Large intestine (tissue), 3 donors: ENCODE measurements at regions not wholly inside any gene's neighbourhood (a gene's known extent, or its start where the extent isn't known, plus 50 kb on each side); places are given as distances from the start of the nearest gene placed in this dataset.
A peak's percentile ranks its signal among the peaks of the same experiment; 100 is the strongest.

Experiments used
- DNase-seq, 2 donors: peaks; one replicate each; pipeline versions ENCODE4 v3.0.0 to v3.0.0-alpha.2; 2013
- H3K27ac ChIP-seq: one replicate; pipeline ENCODE4 v1.5.1; 2013; ENCODE audit warnings: low read length
- H3K27me3 ChIP-seq: 2 replicates; pipeline ENCODE4 v1.6.1; 2013; ENCODE audit warnings: low read length; ENCODE audit not compliant: control insufficient read depth, insufficient read depth
- H3K36me3 ChIP-seq: 2 replicates; pipeline ENCODE4 v1.6.1; 2013; ENCODE audit warnings: low read length; ENCODE audit not compliant: control insufficient read depth, insufficient read depth
- H3K4me1 ChIP-seq: one replicate; pipeline ENCODE4 v1.6.1; 2013; ENCODE audit warnings: low read length; ENCODE audit not compliant: control insufficient read depth, insufficient read depth
- H3K4me3 ChIP-seq: one replicate; pipeline ENCODE4 v1.5.1; 2013; ENCODE audit warnings: low read length
- H3K9me3 ChIP-seq: one replicate; pipeline ENCODE4 v1.6.1; 2013; ENCODE audit warnings: mild to moderate bottlenecking, low read depth, low read length, moderate library complexity; ENCODE audit not compliant: control insufficient read depth
- WGBS: methylation state at CpG from one replicate; pipeline ENCODE4 v1.1.5; 2013; ENCODE audit warnings: low lambda C conversion rate; ENCODE audit not compliant: insufficient coverage; 5-methylcytosine and 5-hydroxymethylcytosine counted together

- H3K27ac ChIP-seq: no peak overlapping the region
- H3K9me3 ChIP-seq: peaks cover 3% of the 10 kb centered on the region
- no peak for DNase-seq
- no peak overlapping the region for H3K4me3 ChIP-seq
- no peaks in the 10 kb centered on the region for H3K27me3 ChIP-seq
- H3K4me1 ChIP-seq: no peaks in the 10 kb centered on the region
- no peaks in the 10 kb centered on the region for H3K36me3 ChIP-seq
- WGBS: no CpG with 5 or more reads among the region's 21 CpGs
These were observed 183.1 kb upstream of the IER5L start for GRCh38 chr9:129361196-129361595.

- Histone ChIP-seq H3K27me3 (no peaks in the 10 kb centered on the region), H3K4me3 (no peak overlapping the region), H3K9me3 (peaks cover 10% of the 10 kb centered on the region), H3K27ac (no peak overlapping the region), H3K4me1 (no peaks in the 10 kb centered on the region), H3K36me3 (no peaks in the 10 kb centered on the region)
- no peak for DNase-seq
- no CpG with 5 or more reads among the region's 12 CpGs for WGBS
These were observed 182.0 kb upstream of the IER5L start for GRCh38 chr9:129359916-129360536.

- Histone ChIP-seq H3K27me3 (no peaks in the 10 kb centered on the region), H3K9me3 (peaks cover 11% of the 10 kb centered on the region), H3K27ac (no peak overlapping the region), H3K4me3 (no peak overlapping the region), H3K4me1 (no peaks in the 10 kb centered on the region), H3K36me3 (no peaks in the 10 kb centered on the region)
- no peak for DNase-seq
- 86% methylated on average over 1 of the region's 15 CpGs for WGBS
These were observed 181.2 kb upstream of the IER5L start for GRCh38 chr9:129359162-129359811.

GRCh38 chr9:129358621-129359154 lies 180.6 kb upstream of the IER5L start:
- Histone ChIP-seq H3K36me3 (no peaks in the 10 kb centered on the region), H3K4me1 (no peaks in the 10 kb centered on the region), H3K9me3 (peaks cover 11% of the 10 kb centered on the region), H3K27ac (no peak overlapping the region), H3K27me3 (no peaks in the 10 kb centered on the region), H3K4me3 (no peak overlapping the region)
- DNase-seq: no peak
- no CpG with 5 or more reads among the region's 12 CpGs for WGBS

- Histone ChIP-seq H3K4me1 (peaks cover under 1% of the 10 kb centered on the region), H3K9me3 (peaks cover 11% of the 10 kb centered on the region), H3K27me3 (peaks cover 1% of the 10 kb centered on the region), H3K27ac (no peak overlapping the region), H3K36me3 (no peaks in the 10 kb centered on the region), H3K4me3 (no peak overlapping the region)
- DNase-seq: no peak
- WGBS: no CpG with 5 or more reads among the region's 6 CpGs
These were observed 179.7 kb upstream of the IER5L start for GRCh38 chr9:129357773-129358245.

- no peak overlapping the region for H3K4me3 ChIP-seq
- H3K36me3 ChIP-seq: no peaks in the 10 kb centered on the region
- peaks cover 11% of the 10 kb centered on the region for H3K9me3 ChIP-seq
- no peak for DNase-seq
- peaks cover 6% of the 10 kb centered on the region for H3K4me1 ChIP-seq
- no peak overlapping the region for H3K27ac ChIP-seq
- WGBS: no CpG with 5 or more reads among the region's 18 CpGs
- H3K27me3 ChIP-seq: peaks cover 6% of the 10 kb centered on the region
These were observed 179.1 kb upstream of the IER5L start for GRCh38 chr9:129356871-129357772.

GRCh38 chr9:129355631-129356030 lies 177.6 kb upstream of the IER5L start:
- no peak overlapping the region for H3K4me3 ChIP-seq
- peaks cover 11% of the 10 kb centered on the region for H3K9me3 ChIP-seq
- H3K27ac ChIP-seq: no peak overlapping the region
- H3K27me3 ChIP-seq: peaks cover 15% of the 10 kb centered on the region
- peaks cover 19% of the 10 kb centered on the region for H3K4me1 ChIP-seq
- no peaks in the 10 kb centered on the region for H3K36me3 ChIP-seq
- DNase-seq: no peak
- no CpG with 5 or more reads among the region's 5 CpGs for WGBS

GRCh38 chr9:129354498-129354897 lies 176.4 kb upstream of the IER5L start:
- no CpG with 5 or more reads among the region's 7 CpGs for WGBS
- no peak overlapping the region for H3K27ac ChIP-seq

GRCh38 chr9:129353697-129354336 lies 175.8 kb upstream of the IER5L start:
- H3K4me3 ChIP-seq: no peak overlapping the region
- peaks cover 24% of the 10 kb centered on the region for H3K4me1 ChIP-seq
- H3K36me3 ChIP-seq: no peaks in the 10 kb centered on the region
- no peak for DNase-seq
- peaks cover 15% of the 10 kb centered on the region for H3K27me3 ChIP-seq
- peak overlapping the region; percentile 66 for H3K27ac ChIP-seq
- peaks cover 11% of the 10 kb centered on the region for H3K9me3 ChIP-seq
- no CpG with 5 or more reads among the region's 12 CpGs for WGBS

More at GRCh38 chr9:129354498-129354897, 176.4 kb upstream of the IER5L start:
- Histone ChIP-seq H3K4me1 (peaks cover 24% of the 10 kb centered on the region), H3K27me3 (peaks cover 15% of the 10 kb centered on the region), H3K4me3 (no peak overlapping the region), H3K9me3 (peaks cover 11% of the 10 kb centered on the region), H3K36me3 (no peaks in the 10 kb centered on the region)
- no peak for DNase-seq
